ENCODE measurements at regions not wholly inside any gene's neighbourhood (a gene's known extent, or its start where the extent isn't known, plus 50 kb on each side); places are given as distances from the start of the nearest gene placed in this dataset.

- TF ChIP-seq CTCF (conservative IDR thresholded peaks at IDR 0.05; ENCODE audit: low read depth, low read length) (no peak), EZH2 (IDR thresholded peaks at IDR 0.05; ENCODE audit: borderline replicate concordance, low read depth, low read length, poor library complexity, severe bottlenecking) (no peak)
Measured at GRCh38 chr10:58017719-58018367, 249.9 kb downstream of the IPMK start.
